ENCODE measurements at regions not wholly inside any gene's neighbourhood (a gene's known extent, or its start where the extent isn't known, plus 50 kb on each side); places are given as distances from the start of the nearest gene placed in this dataset.

DNA sequence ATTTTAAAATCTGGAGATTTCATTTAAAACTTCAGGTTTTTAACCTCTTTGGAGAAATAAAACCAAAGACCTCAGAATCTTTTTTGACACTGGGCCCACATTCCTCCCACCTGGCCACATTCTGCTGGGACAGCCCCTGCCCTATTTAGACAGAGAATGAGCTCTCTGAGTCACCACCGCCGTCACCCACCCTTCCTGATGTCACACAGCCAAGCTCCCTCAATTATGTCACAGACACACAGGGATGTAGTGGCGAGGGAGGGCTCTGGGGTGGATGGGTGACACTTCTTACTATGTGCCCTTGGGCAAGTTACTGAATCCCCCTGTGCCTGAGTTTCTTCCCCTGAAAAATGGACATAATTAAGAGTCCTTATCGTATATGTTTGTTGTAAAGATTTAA is 162.6 kb downstream of the RAB11FIP2 start:
- no peaks in the 10 kb centered on the region for H3K27me3 ChIP-seq (ENCODE audit: control insufficient read depth in 2 of 2, insufficient read depth in 2 of 2, low read length in 2 of 2)
- H3K27me3 Mint-ChIP-seq (ENCODE audit: low read depth in 3 of 3) = peaks cover 4 to 16% (median 4%) of the 10 kb centered on the region in 3 donors
- H3K4me2 ChIP-seq (replicated peaks; ENCODE audit: extremely low read depth, low read length, poor library complexity, severe bottlenecking) = no peak overlapping the region
- no peaks in the 10 kb centered on the region for H3K36me3 ChIP-seq (replicated peaks in 1 of 2; ENCODE audit: control insufficient read depth in 1 of 2, insufficient read depth in 2 of 2, low read length in 2 of 2)
- no peak overlapping the region for H3K27ac Mint-ChIP-seq
- no peak overlapping the region for H3K4me3 ChIP-seq (replicated peaks in 1 of 3; ENCODE audit: low read depth in 2 of 3, low read length in 3 of 3)
- no peaks in the 10 kb centered on the region for H3K9me3 ChIP-seq (replicated peaks in 1 of 2; ENCODE audit: control insufficient read depth in 1 of 2, insufficient read depth in 1 of 2, low read length in 2 of 2)
- H3K9ac ChIP-seq (ENCODE audit: insufficient read depth, low read length, poor library complexity, severe bottlenecking) = no peak overlapping the region
- intact Hi-C loops (cut with micrococcal nuclease) = no loop called here
- no peaks in the 10 kb centered on the region for H3K36me3 Mint-ChIP-seq
- no peak for TF ChIP-seq CTCF (IDR thresholded peaks at IDR 0.05)
- no peaks in the 10 kb centered on the region for H4K20me1 ChIP-seq (ENCODE audit: insufficient read depth, low read length)
- no peak overlapping the region for H3K4me3 Mint-ChIP-seq
- no peaks in the 10 kb centered on the region for H3K4me1 Mint-ChIP-seq
- H3K4me1 ChIP-seq (ENCODE audit: control insufficient read depth in 1 of 2, insufficient read depth in 2 of 2, low read length in 2 of 2) = no peaks in the 10 kb centered on the region
- H3K9me3 Mint-ChIP-seq = peaks cover 0 to 3% (median 1%) of the 10 kb centered on the region in 7 donors
- DNase-seq = no peak
- H2AFZ ChIP-seq (ENCODE audit: insufficient read depth, low read depth, low read length, poor library complexity, severe bottlenecking) = no peak overlapping the region
- no peak overlapping the region for H3K27ac ChIP-seq (ENCODE audit: low read depth in 1 of 2, low read length in 2 of 2)
- H3K79me2 ChIP-seq (ENCODE audit: insufficient read depth, low read length) = no peaks in the 10 kb centered on the region
- WGBS (ENCODE audit: insufficient coverage) = 100% methylated on average over 1 of the region's 4 CpGs

GRCh38 chr10:117884592-117884991 is 162.1 kb downstream of the RAB11FIP2 start:
- TF ChIP-seq CTCF (IDR thresholded peaks at IDR 0.05) = no peak
- Mint-ChIP-seq H3K9me3 (peaks cover 0 to 3% (median 1%) of the 10 kb centered on the region in 7 donors), H3K36me3 (no peaks in the 10 kb centered on the region), H3K27me3 (ENCODE audit: low read depth in 3 of 3) (peaks cover 2 to 16% (median 4%) of the 10 kb centered on the region in 3 donors), H3K4me3 (no peak overlapping the region), H3K4me1 (no peaks in the 10 kb centered on the region), H3K27ac (no peak overlapping the region)
- H3K9me3 ChIP-seq (replicated peaks in 1 of 2; ENCODE audit: control insufficient read depth in 1 of 2, insufficient read depth in 1 of 2, low read length in 2 of 2) = no peaks in the 10 kb centered on the region
- DNase-seq = no peak
- H3K4me2 ChIP-seq (replicated peaks; ENCODE audit: extremely low read depth, low read length, poor library complexity, severe bottlenecking) = no peak overlapping the region
- H3K4me1 ChIP-seq (ENCODE audit: control insufficient read depth in 1 of 2, insufficient read depth in 2 of 2, low read length in 2 of 2) = no peaks in the 10 kb centered on the region
- H3K9ac ChIP-seq (ENCODE audit: insufficient read depth, low read length, poor library complexity, severe bottlenecking) = no peak overlapping the region
- H3K27me3 ChIP-seq (ENCODE audit: control insufficient read depth in 2 of 2, insufficient read depth in 2 of 2, low read length in 2 of 2) = no peaks in the 10 kb centered on the region
- H4K20me1 ChIP-seq (ENCODE audit: insufficient read depth, low read length) = no peaks in the 10 kb centered on the region
- H3K4me3 ChIP-seq (replicated peaks in 1 of 3; ENCODE audit: low read depth in 2 of 3, low read length in 3 of 3) = no peak overlapping the region
- no peak overlapping the region for H2AFZ ChIP-seq (ENCODE audit: insufficient read depth, low read depth, low read length, poor library complexity, severe bottlenecking)
- 88% methylated on average over 1 of the region's 6 CpGs for WGBS (ENCODE audit: insufficient coverage)
- H3K79me2 ChIP-seq (ENCODE audit: insufficient read depth, low read length) = no peaks in the 10 kb centered on the region
- intact Hi-C loops (cut with micrococcal nuclease) = no loop called here
- no peak overlapping the region for H3K27ac ChIP-seq (ENCODE audit: low read depth in 1 of 2, low read length in 2 of 2)
- no peaks in the 10 kb centered on the region for H3K36me3 ChIP-seq (replicated peaks in 1 of 2; ENCODE audit: control insufficient read depth in 1 of 2, insufficient read depth in 2 of 2, low read length in 2 of 2)

All from CD14-positive monocyte (primary cell).